ENCODE measurements at regions not wholly inside any gene's neighbourhood (a gene's known extent, or its start where the extent isn't known, plus 50 kb on each side); places are given as distances from the start of the nearest gene placed in this dataset.

DNA sequence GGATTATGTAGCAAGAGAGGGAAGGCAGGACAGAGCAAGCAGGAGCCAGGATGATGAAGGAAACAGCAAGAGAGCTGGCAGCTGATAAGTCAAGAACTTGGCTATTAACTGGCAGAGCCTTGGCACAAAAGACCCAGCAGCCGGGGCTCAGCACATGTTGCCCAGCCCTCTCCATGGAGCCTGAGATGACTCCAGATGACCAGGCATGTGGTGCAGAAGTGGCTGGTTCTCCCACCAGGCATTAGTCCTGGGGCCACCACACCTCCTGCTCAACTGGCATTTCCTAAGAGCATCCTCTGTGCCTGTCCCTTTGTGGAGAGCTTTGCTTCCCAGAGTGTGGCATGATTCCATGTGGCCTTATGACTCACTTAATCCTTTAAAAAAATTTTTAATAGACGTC is 522.6 kb downstream of the MN1 start:
- TF ChIP-seq, protein P1, sequence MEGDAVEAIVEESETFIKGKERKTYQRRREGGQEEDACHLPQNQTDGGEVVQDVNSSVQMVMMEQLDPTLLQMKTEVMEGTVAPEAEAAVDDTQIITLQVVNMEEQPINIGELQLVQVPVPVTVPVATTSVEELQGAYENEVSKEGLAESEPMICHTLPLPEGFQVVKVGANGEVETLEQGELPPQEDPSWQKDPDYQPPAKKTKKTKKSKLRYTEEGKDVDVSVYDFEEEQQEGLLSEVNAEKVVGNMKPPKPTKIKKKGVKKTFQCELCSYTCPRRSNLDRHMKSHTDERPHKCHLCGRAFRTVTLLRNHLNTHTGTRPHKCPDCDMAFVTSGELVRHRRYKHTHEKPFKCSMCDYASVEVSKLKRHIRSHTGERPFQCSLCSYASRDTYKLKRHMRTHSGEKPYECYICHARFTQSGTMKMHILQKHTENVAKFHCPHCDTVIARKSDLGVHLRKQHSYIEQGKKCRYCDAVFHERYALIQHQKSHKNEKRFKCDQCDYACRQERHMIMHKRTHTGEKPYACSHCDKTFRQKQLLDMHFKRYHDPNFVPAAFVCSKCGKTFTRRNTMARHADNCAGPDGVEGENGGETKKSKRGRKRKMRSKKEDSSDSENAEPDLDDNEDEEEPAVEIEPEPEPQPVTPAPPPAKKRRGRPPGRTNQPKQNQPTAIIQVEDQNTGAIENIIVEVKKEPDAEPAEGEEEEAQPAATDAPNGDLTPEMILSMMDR (optimal IDR thresholded peaks at IDR 0.05 in 1 of 3, IDR thresholded peaks at IDR 0.05 in 1 of 3, conservative IDR thresholded peaks at IDR 0.05 in 1 of 3; ENCODE audit: extremely low read depth in 1 of 3, insufficient read depth in 2 of 3, low read length in 3 of 3), result no peak
- TF ChIP-seq EZH2 (IDR thresholded peaks at IDR 0.05; ENCODE audit: low read length), result no peak

Data from keratinocyte (primary cell).